Neural cell (in vitro differentiated cells): ENCODE measurements at regions not wholly inside any gene's neighbourhood (a gene's known extent, or its start where the extent isn't known, plus 50 kb on each side); places are given as distances from the start of the nearest gene placed in this dataset.

Experiments used
- EP300 ChIP-seq: fragments of 450-650 bp; conservative IDR thresholded peaks from 2 replicates; pipeline ENCODE4 v1.6.1; 2014; ENCODE audit warnings: antibody characterized with exemption, mild to moderate bottlenecking, moderate library complexity; ENCODE audit not compliant: poor library complexity, severe bottlenecking
- EZH2 ChIP-seq: fragments of 200-600, 300-800 bp; shearing (Covaris generic), sonication (generic); IDR thresholded peaks from 2 replicates; pipeline ENCODE4 v1.6.1; 2014; ENCODE audit warnings: antibody characterized with exemption, low read length, borderline replicate concordance, mild to moderate bottlenecking; ENCODE audit not compliant: insufficient read depth, poor library complexity, severe bottlenecking
- POLR2AphosphoS5 ChIP-seq: IDR thresholded peaks from 2 replicates; pipeline ENCODE4 v1.6.1; 2012
- RAD21 ChIP-seq: fragments of 450-650 bp; conservative IDR thresholded peaks from 2 replicates; pipeline ENCODE4 v1.6.1; 2014; ENCODE audit warnings: antibody characterized with exemption, mild to moderate bottlenecking, moderate library complexity
- REST ChIP-seq: IDR thresholded peaks from 2 replicates; pipeline ENCODE4 v1.6.1; 2012; ENCODE audit warnings: borderline replicate concordance
- SMC3 ChIP-seq: fragments of 450-650 bp; conservative IDR thresholded peaks from 2 replicates; pipeline ENCODE4 v1.6.1; 2014; ENCODE audit warnings: antibody characterized with exemption, mild to moderate bottlenecking, moderate library complexity; ENCODE audit not compliant: poor library complexity
- TAF1 ChIP-seq: IDR thresholded peaks from 2 replicates; pipeline ENCODE4 v1.6.1; 2012; ENCODE audit warnings: low read depth
- TF ChIP-seq, protein P1 (sequence below): fragments of 450-650 bp; IDR thresholded peaks from 2 replicates; pipeline ENCODE4 v1.5.1; 2014; ENCODE audit warnings: antibody characterized with exemption, mild to moderate bottlenecking, moderate library complexity; ENCODE audit not compliant: poor library complexity, severe bottlenecking

- TF ChIP-seq, protein P1, sequence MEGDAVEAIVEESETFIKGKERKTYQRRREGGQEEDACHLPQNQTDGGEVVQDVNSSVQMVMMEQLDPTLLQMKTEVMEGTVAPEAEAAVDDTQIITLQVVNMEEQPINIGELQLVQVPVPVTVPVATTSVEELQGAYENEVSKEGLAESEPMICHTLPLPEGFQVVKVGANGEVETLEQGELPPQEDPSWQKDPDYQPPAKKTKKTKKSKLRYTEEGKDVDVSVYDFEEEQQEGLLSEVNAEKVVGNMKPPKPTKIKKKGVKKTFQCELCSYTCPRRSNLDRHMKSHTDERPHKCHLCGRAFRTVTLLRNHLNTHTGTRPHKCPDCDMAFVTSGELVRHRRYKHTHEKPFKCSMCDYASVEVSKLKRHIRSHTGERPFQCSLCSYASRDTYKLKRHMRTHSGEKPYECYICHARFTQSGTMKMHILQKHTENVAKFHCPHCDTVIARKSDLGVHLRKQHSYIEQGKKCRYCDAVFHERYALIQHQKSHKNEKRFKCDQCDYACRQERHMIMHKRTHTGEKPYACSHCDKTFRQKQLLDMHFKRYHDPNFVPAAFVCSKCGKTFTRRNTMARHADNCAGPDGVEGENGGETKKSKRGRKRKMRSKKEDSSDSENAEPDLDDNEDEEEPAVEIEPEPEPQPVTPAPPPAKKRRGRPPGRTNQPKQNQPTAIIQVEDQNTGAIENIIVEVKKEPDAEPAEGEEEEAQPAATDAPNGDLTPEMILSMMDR, result no peak
- no peak for TF ChIP-seq EZH2
- TF ChIP-seq POLR2AphosphoS5, result no peak
- TF ChIP-seq EP300, result no peak
- no peak for TF ChIP-seq REST
- TF ChIP-seq SMC3, result no peak
- TF ChIP-seq RAD21, result no peak
- no peak for TF ChIP-seq TAF1
Observed at GRCh38 chr18:25409971-25410370, 58.0 kb upstream of the ZNF521 start.
